Activated naive CD4-positive, alpha-beta T cell treated with anti-CD3 and anti-CD28 coated beads, Interleukin-2, amount 10 ng/mL, durations not matched to agents 7 days and 5 days (primary cell): ENCODE measurements at regions not wholly inside any gene's neighbourhood (a gene's known extent, or its start where the extent isn't known, plus 50 kb on each side); places are given as distances from the start of the nearest gene placed in this dataset.
"Not testable (repeated sequence)": the region's sequence is repeated elsewhere in the genome, so short reads cannot be mapped to it uniquely, and the experiment has no call there.

Source experiments
- CTCF ChIA-PET: fragments of 350-600 bp; sonication (Branson Sonifier 250); formaldehyde crosslinking; loops from one replicate; lab custom pipeline; 2021; ENCODE audit warnings: antibody characterized with exemption; lab: Charles Lee
- DNase-seq: peaks from one replicate; pipeline ENCODE4 v3.0.0-alpha.2; 2020
- H3K27ac Mint-ChIP-seq: one replicate; pipeline ENCODE4 v1.8.0; 2021; ENCODE audit warnings: mild to moderate bottlenecking, moderate library complexity, mixed read lengths
- H3K27me3 Mint-ChIP-seq: one replicate; pipeline ENCODE4 v1.8.0; 2021; ENCODE audit warnings: mild to moderate bottlenecking, mixed read lengths
- H3K36me3 Mint-ChIP-seq: one replicate; pipeline ENCODE4 v1.8.0; 2021; ENCODE audit warnings: mixed read lengths
- H3K4me1 Mint-ChIP-seq: one replicate; pipeline ENCODE4 v1.8.0; 2021; ENCODE audit warnings: mixed read lengths
- H3K4me3 Mint-ChIP-seq: one replicate; pipeline ENCODE4 v1.8.0; 2021; ENCODE audit warnings: mild to moderate bottlenecking, moderate library complexity, mixed read lengths
- H3K9me3 Mint-ChIP-seq: one replicate; pipeline ENCODE4 v1.8.0; 2021; ENCODE audit warnings: mixed read lengths

GRCh38 chr7:86091369-86091768 is 552.3 kb upstream of the GRM3 start:
- DNase-seq = no peak
- no peak overlapping the region for H3K4me3 Mint-ChIP-seq
- CTCF ChIA-PET = no interaction called here
- no peaks in the 10 kb centered on the region for H3K27me3 Mint-ChIP-seq
- no peak overlapping the region for H3K27ac Mint-ChIP-seq
- no peaks in the 10 kb centered on the region for H3K36me3 Mint-ChIP-seq
- H3K4me1 Mint-ChIP-seq = no peaks in the 10 kb centered on the region
- H3K9me3 Mint-ChIP-seq = peaks cover 16% of the 10 kb centered on the region

GRCh38 chr7:86089455-86089854 is 554.3 kb upstream of the GRM3 start:
- H3K27me3 Mint-ChIP-seq = no peaks in the 10 kb centered on the region
- H3K27ac Mint-ChIP-seq = no peak overlapping the region
- no peaks in the 10 kb centered on the region for H3K36me3 Mint-ChIP-seq
- CTCF ChIA-PET = no interaction called here
- no peak for DNase-seq
- H3K4me1 Mint-ChIP-seq = no peaks in the 10 kb centered on the region
- no peak overlapping the region for H3K4me3 Mint-ChIP-seq
- peaks cover 16% of the 10 kb centered on the region for H3K9me3 Mint-ChIP-seq

- H3K4me1 Mint-ChIP-seq, H3K36me3 Mint-ChIP-seq: not testable (repeated sequence)
Observed at GRCh38 chr7:86064572-86064971, 579.1 kb upstream of the GRM3 start.

GRCh38 chr7:86058649-86059048 is 585.1 kb upstream of the GRM3 start:
- Mint-ChIP-seq H3K36me3 (no peaks in the 10 kb centered on the region), H3K27me3 (no peaks in the 10 kb centered on the region), H3K27ac (no peak overlapping the region), H3K4me3 (no peak overlapping the region), H3K4me1 (no peaks in the 10 kb centered on the region), H3K9me3 (peaks cover 41% of the 10 kb centered on the region)
- DNase-seq = no peak
- CTCF ChIA-PET = no interaction called here

More at GRCh38 chr7:86064572-86064971, 579.1 kb upstream of the GRM3 start:
- H3K9me3 Mint-ChIP-seq = peaks cover 18% of the 10 kb centered on the region
- H3K27me3 Mint-ChIP-seq, H3K27ac Mint-ChIP-seq, H3K4me3 Mint-ChIP-seq, DNase-seq, CTCF ChIA-PET: not testable (repeated sequence)

- Mint-ChIP-seq H3K4me3 (no peak overlapping the region), H3K27me3 (no peaks in the 10 kb centered on the region)
Observed at GRCh38 chr7:86050918-86051317, 592.8 kb upstream of the GRM3 start.

GRCh38 chr7:86049910-86050309 is 593.8 kb upstream of the GRM3 start:
- Mint-ChIP-seq H3K27me3 (no peaks in the 10 kb centered on the region), H3K9me3 (peaks cover 8% of the 10 kb centered on the region), H3K36me3 (no peaks in the 10 kb centered on the region), H3K27ac (no peak overlapping the region), H3K4me1 (no peaks in the 10 kb centered on the region), H3K4me3 (no peak overlapping the region)
- no peak for DNase-seq
- CTCF ChIA-PET = no interaction called here

More at GRCh38 chr7:86050918-86051317, 592.8 kb upstream of the GRM3 start:
- Mint-ChIP-seq H3K27ac (no peak overlapping the region), H3K4me1 (no peaks in the 10 kb centered on the region), H3K9me3 (peaks cover 7% of the 10 kb centered on the region), H3K36me3 (no peaks in the 10 kb centered on the region)
- CTCF ChIA-PET = no interaction called here
- DNase-seq = no peak

GRCh38 chr7:86045197-86045596 is 598.5 kb upstream of the GRM3 start:
- peaks cover 11% of the 10 kb centered on the region for H3K9me3 Mint-ChIP-seq
- H3K4me1 Mint-ChIP-seq, CTCF ChIA-PET, H3K4me3 Mint-ChIP-seq, H3K36me3 Mint-ChIP-seq, H3K27ac Mint-ChIP-seq, H3K27me3 Mint-ChIP-seq, DNase-seq: not testable (repeated sequence)

- peaks cover 3% of the 10 kb centered on the region for H3K9me3 Mint-ChIP-seq
- DNase-seq = no peak
- H3K27ac Mint-ChIP-seq = no peak overlapping the region
- no peaks in the 10 kb centered on the region for H3K27me3 Mint-ChIP-seq
- H3K36me3 Mint-ChIP-seq = no peaks in the 10 kb centered on the region
- CTCF ChIA-PET = no interaction called here
- no peaks in the 10 kb centered on the region for H3K4me1 Mint-ChIP-seq
- no peak overlapping the region for H3K4me3 Mint-ChIP-seq
Observed at GRCh38 chr7:86025807-86026206, 617.9 kb upstream of the GRM3 start.

- Mint-ChIP-seq H3K36me3 (no peaks in the 10 kb centered on the region), H3K27ac (no peak overlapping the region), H3K9me3 (peaks cover 2% of the 10 kb centered on the region), H3K27me3 (no peaks in the 10 kb centered on the region), H3K4me1 (no peaks in the 10 kb centered on the region), H3K4me3 (no peak overlapping the region)
- CTCF ChIA-PET = no interaction called here
- DNase-seq = no peak
Observed at GRCh38 chr7:86013662-86014061, 630.0 kb upstream of the GRM3 start.

- H3K4me3 Mint-ChIP-seq = no peak overlapping the region
- H3K4me1 Mint-ChIP-seq = no peaks in the 10 kb centered on the region
- no peaks in the 10 kb centered on the region for H3K36me3 Mint-ChIP-seq
- no peak overlapping the region for H3K27ac Mint-ChIP-seq
- peaks cover 2% of the 10 kb centered on the region for H3K9me3 Mint-ChIP-seq
- H3K27me3 Mint-ChIP-seq = no peaks in the 10 kb centered on the region
- CTCF ChIA-PET = no interaction called here
- no peak for DNase-seq
Observed at GRCh38 chr7:86012971-86013370, 630.7 kb upstream of the GRM3 start.

- peaks cover 8% of the 10 kb centered on the region for H3K9me3 Mint-ChIP-seq
- no peaks in the 10 kb centered on the region for H3K27me3 Mint-ChIP-seq
- no peaks in the 10 kb centered on the region for H3K36me3 Mint-ChIP-seq
- H3K4me1 Mint-ChIP-seq = no peaks in the 10 kb centered on the region
- no peak for DNase-seq
- no peak overlapping the region for H3K4me3 Mint-ChIP-seq
- CTCF ChIA-PET = no interaction called here
- no peak overlapping the region for H3K27ac Mint-ChIP-seq
Observed at GRCh38 chr7:86008898-86009297, 634.8 kb upstream of the GRM3 start.

- peaks cover 17% of the 10 kb centered on the region for H3K9me3 Mint-ChIP-seq
- H3K36me3 Mint-ChIP-seq = no peaks in the 10 kb centered on the region
- no peak for DNase-seq
- H3K4me3 Mint-ChIP-seq = no peak overlapping the region
- CTCF ChIA-PET = no interaction called here
- no peak overlapping the region for H3K27ac Mint-ChIP-seq
- H3K27me3 Mint-ChIP-seq = no peaks in the 10 kb centered on the region
- H3K4me1 Mint-ChIP-seq = no peaks in the 10 kb centered on the region
Observed at GRCh38 chr7:86006909-86007308, 636.8 kb upstream of the GRM3 start.

- no peak overlapping the region for H3K4me3 Mint-ChIP-seq
- H3K4me1 Mint-ChIP-seq = no peaks in the 10 kb centered on the region
- CTCF ChIA-PET = no interaction called here
- H3K9me3 Mint-ChIP-seq = peaks cover 25% of the 10 kb centered on the region
- no peaks in the 10 kb centered on the region for H3K27me3 Mint-ChIP-seq
- no peaks in the 10 kb centered on the region for H3K36me3 Mint-ChIP-seq
- no peak overlapping the region for H3K27ac Mint-ChIP-seq
- DNase-seq = no peak
Observed at GRCh38 chr7:86002858-86003257, 640.9 kb upstream of the GRM3 start.

GRCh38 chr7:85997515-85997914 is 646.2 kb upstream of the GRM3 start:
- Mint-ChIP-seq H3K27me3 (no peaks in the 10 kb centered on the region), H3K27ac (no peak overlapping the region), H3K4me1 (no peaks in the 10 kb centered on the region), H3K4me3 (no peak overlapping the region), H3K36me3 (no peaks in the 10 kb centered on the region), H3K9me3 (peaks cover 22% of the 10 kb centered on the region)
- CTCF ChIA-PET = no interaction called here
- DNase-seq = no peak

GRCh38 chr7:85995101-85995500 is 648.6 kb upstream of the GRM3 start:
- H3K4me3 Mint-ChIP-seq = no peak overlapping the region
- no peak for DNase-seq
- H3K36me3 Mint-ChIP-seq = no peaks in the 10 kb centered on the region
- H3K9me3 Mint-ChIP-seq = peaks cover 16% of the 10 kb centered on the region
- no peaks in the 10 kb centered on the region for H3K27me3 Mint-ChIP-seq
- CTCF ChIA-PET = no interaction called here
- H3K4me1 Mint-ChIP-seq = no peaks in the 10 kb centered on the region
- no peak overlapping the region for H3K27ac Mint-ChIP-seq

GRCh38 chr7:85980740-85981139 is 663.0 kb upstream of the GRM3 start:
- Mint-ChIP-seq H3K4me3 (no peak overlapping the region), H3K27me3 (no peaks in the 10 kb centered on the region), H3K27ac (no peak overlapping the region), H3K36me3 (no peaks in the 10 kb centered on the region), H3K4me1 (no peaks in the 10 kb centered on the region), H3K9me3 (peaks cover 9% of the 10 kb centered on the region)
- DNase-seq = no peak
- CTCF ChIA-PET = no interaction called here
